ENCODE measurements at regions not wholly inside any gene's neighbourhood (a gene's known extent, or its start where the extent isn't known, plus 50 kb on each side); places are given as distances from the start of the nearest gene placed in this dataset.

DNA sequence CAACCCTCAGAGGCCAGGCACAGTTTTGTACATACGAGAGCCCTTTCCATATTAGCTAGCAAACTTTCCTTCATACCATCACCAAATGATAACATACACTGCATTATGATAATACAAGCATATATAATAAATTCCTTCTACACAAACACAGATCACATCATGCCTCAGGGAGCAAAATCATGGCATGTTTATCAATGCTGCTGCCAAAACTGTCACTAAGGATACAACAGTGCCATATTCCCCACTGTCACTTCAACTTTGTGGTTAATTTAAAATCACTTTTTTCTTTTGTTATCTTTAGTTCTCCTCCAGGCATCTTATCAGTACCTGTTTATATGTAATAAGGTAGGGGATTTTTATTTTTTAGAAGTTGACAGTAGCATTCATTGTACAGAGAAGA, 196.3 kb downstream of the EPM2A start:
- H3K4me1 ChIP-seq = no peaks in the 10 kb centered on the region
- no peaks in the 10 kb centered on the region; the same call in 1 of the 2 replicates for H3K36me3 ChIP-seq (ENCODE audit: control insufficient read depth, insufficient read depth, low read length)
- Mint-ChIP-seq H3K36me3 (ENCODE audit: insufficient read depth, unreplicated experiment) (no peaks in the 10 kb centered on the region), H3K27ac (ENCODE audit: unreplicated experiment) (no peak overlapping the region), H3K4me1 (ENCODE audit: low read depth, unreplicated experiment) (no peaks in the 10 kb centered on the region), H3K27me3 (ENCODE audit: insufficient read depth, unreplicated experiment) (no peaks in the 10 kb centered on the region), H3K9me3 (ENCODE audit: unreplicated experiment) (no peaks in the 10 kb centered on the region), H3K4me3 (ENCODE audit: unreplicated experiment) (no peak overlapping the region)
- no peaks in the 10 kb centered on the region for H3K27me3 ChIP-seq (replicated peaks; ENCODE audit: control insufficient read depth, insufficient read depth, low read length)
- no peaks in the 10 kb centered on the region for H3K9me3 ChIP-seq
- no TSS peak for BruUV-seq (replicated peaks)
- no peak for DNase-seq
- ChIA-PET POLR2A (no interaction called here), CTCF (no interaction called here)
- TF ChIP-seq, protein P1, sequence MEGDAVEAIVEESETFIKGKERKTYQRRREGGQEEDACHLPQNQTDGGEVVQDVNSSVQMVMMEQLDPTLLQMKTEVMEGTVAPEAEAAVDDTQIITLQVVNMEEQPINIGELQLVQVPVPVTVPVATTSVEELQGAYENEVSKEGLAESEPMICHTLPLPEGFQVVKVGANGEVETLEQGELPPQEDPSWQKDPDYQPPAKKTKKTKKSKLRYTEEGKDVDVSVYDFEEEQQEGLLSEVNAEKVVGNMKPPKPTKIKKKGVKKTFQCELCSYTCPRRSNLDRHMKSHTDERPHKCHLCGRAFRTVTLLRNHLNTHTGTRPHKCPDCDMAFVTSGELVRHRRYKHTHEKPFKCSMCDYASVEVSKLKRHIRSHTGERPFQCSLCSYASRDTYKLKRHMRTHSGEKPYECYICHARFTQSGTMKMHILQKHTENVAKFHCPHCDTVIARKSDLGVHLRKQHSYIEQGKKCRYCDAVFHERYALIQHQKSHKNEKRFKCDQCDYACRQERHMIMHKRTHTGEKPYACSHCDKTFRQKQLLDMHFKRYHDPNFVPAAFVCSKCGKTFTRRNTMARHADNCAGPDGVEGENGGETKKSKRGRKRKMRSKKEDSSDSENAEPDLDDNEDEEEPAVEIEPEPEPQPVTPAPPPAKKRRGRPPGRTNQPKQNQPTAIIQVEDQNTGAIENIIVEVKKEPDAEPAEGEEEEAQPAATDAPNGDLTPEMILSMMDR (IDR thresholded peaks at IDR 0.05; ENCODE audit: insufficient read depth in 1 of 2, low read depth in 1 of 2, low read length in 1 of 2, severe bottlenecking in 1 of 2, unreplicated experiment in 1 of 2) = no peak
- H3K4me3 ChIP-seq (ENCODE audit: low read depth, low read length) = no peak overlapping the region
- intact Hi-C loops (cut with micrococcal nuclease; ENCODE audit: unreplicated experiment) = no loop called here

DNA sequence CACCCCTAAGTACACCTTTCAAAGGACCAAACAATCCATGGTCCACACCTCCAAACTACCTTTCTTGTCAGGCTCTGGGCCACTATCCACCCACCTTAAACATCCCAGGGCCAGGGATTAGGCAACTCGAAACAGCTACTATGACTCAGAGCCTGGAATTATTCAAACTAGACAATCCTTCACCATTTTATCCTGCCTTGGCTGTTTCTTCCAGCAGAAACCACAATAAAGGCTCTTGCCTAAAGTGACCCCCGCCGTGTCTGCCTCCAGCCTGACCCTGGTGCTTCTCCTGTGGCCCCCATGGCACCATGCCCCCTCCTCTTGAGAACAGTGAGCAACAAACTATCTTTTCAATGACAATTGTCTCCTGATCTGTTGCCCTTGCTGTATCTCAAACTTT, 195.5 kb downstream of the EPM2A start:
- ChIA-PET CTCF (no interaction called here), POLR2A (no interaction called here)
- H3K9me3 Mint-ChIP-seq (ENCODE audit: unreplicated experiment) = no peaks in the 10 kb centered on the region
- H3K4me1 Mint-ChIP-seq (ENCODE audit: low read depth, unreplicated experiment) = no peaks in the 10 kb centered on the region
- no peaks in the 10 kb centered on the region for H3K9me3 ChIP-seq
- no peaks in the 10 kb centered on the region for H3K4me1 ChIP-seq
- no peak overlapping the region for H3K27ac Mint-ChIP-seq (ENCODE audit: unreplicated experiment)
- no peak overlapping the region for H3K4me3 ChIP-seq (ENCODE audit: low read depth, low read length)
- no peak overlapping the region for H3K4me3 Mint-ChIP-seq (ENCODE audit: unreplicated experiment)
- intact Hi-C loops (cut with micrococcal nuclease; ENCODE audit: unreplicated experiment) = no loop called here
- TF ChIP-seq, protein P1 (IDR thresholded peaks at IDR 0.05; ENCODE audit: insufficient read depth in 1 of 2, low read depth in 1 of 2, low read length in 1 of 2, severe bottlenecking in 1 of 2, unreplicated experiment in 1 of 2) = no peak
- H3K27me3 ChIP-seq (replicated peaks; ENCODE audit: control insufficient read depth, insufficient read depth, low read length) = no peaks in the 10 kb centered on the region
- no peaks in the 10 kb centered on the region for H3K36me3 Mint-ChIP-seq (ENCODE audit: insufficient read depth, unreplicated experiment)
- H3K27me3 Mint-ChIP-seq (ENCODE audit: insufficient read depth, unreplicated experiment) = no peaks in the 10 kb centered on the region
- no peak for DNase-seq
- no peaks in the 10 kb centered on the region for H3K36me3 ChIP-seq (ENCODE audit: control insufficient read depth, insufficient read depth, low read length)
- no TSS peak for BruUV-seq (replicated peaks)

DNA sequence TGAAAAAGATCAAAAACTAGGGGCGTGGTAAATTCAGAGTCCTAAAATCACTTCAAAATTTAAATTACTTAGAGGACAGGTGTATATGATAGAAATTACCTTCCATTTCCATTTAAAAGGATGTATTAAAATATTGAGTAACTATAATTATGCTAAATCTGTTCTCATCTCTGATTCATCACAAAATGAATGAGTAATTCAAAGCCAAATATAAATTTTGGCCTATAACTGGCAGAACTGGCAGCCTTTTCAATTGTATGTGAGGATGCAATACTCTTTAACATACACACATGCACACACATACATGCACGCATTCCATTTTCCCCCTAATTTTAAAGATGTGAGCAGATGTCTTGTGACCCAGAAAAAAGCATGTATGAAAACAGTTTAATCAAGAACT, 194.6 kb downstream of the EPM2A start:
- H3K27me3 ChIP-seq (replicated peaks; ENCODE audit: control insufficient read depth, insufficient read depth, low read length) = no peaks in the 10 kb centered on the region
- no peaks in the 10 kb centered on the region for H3K4me1 ChIP-seq
- POLR2A ChIA-PET = no interaction called here
- TF ChIP-seq, protein P1 (IDR thresholded peaks at IDR 0.05; ENCODE audit: insufficient read depth in 1 of 2, low read depth in 1 of 2, low read length in 1 of 2, severe bottlenecking in 1 of 2, unreplicated experiment in 1 of 2) = no peak
- no peaks in the 10 kb centered on the region for H3K9me3 ChIP-seq
- no peak overlapping the region for H3K4me3 Mint-ChIP-seq (ENCODE audit: unreplicated experiment)
- H3K9me3 Mint-ChIP-seq (ENCODE audit: unreplicated experiment) = no peaks in the 10 kb centered on the region
- H3K27me3 Mint-ChIP-seq (ENCODE audit: insufficient read depth, unreplicated experiment) = no peaks in the 10 kb centered on the region
- intact Hi-C loops (cut with micrococcal nuclease; ENCODE audit: unreplicated experiment) = no loop called here
- H3K4me1 Mint-ChIP-seq (ENCODE audit: low read depth, unreplicated experiment) = no peaks in the 10 kb centered on the region
- BruUV-seq (replicated peaks) = no TSS peak
- H3K36me3 Mint-ChIP-seq (ENCODE audit: insufficient read depth, unreplicated experiment) = no peaks in the 10 kb centered on the region
- CTCF ChIA-PET = no interaction called here
- no peak for DNase-seq
- H3K4me3 ChIP-seq (ENCODE audit: low read depth, low read length) = no peak overlapping the region
- H3K27ac Mint-ChIP-seq (ENCODE audit: unreplicated experiment) = no peak overlapping the region
- H3K36me3 ChIP-seq (ENCODE audit: control insufficient read depth, insufficient read depth, low read length) = no peaks in the 10 kb centered on the region
